Activated naive CD8-positive, alpha-beta T cell treated with anti-CD3 and anti-CD28 coated beads, Interleukin-2, amount 10 ng/mL, durations not matched to agents 7 days and 5 days (primary cell): ENCODE measurements at regions not wholly inside any gene's neighbourhood (a gene's known extent, or its start where the extent isn't known, plus 50 kb on each side); places are given as distances from the start of the nearest gene placed in this dataset.

Experiments
- ATAC-seq: fragments of 150-1000 bp; cut with Tn5 transposase; one replicate; pipeline ENCODE4 v1.10.0; 2021; ENCODE audit warnings: low read depth, moderate library complexity
- POLR2A ChIA-PET: fragments of 350-600 bp; sonication (Branson Sonifier 250); formaldehyde crosslinking; loops from one replicate; lab custom pipeline; 2021; ENCODE audit warnings: antibody characterized with exemption; lab: Charles Lee
- DNase-seq: peaks from one replicate; pipeline ENCODE4 v3.0.0; 2021
- H3K27ac Mint-ChIP-seq: one replicate; pipeline ENCODE4 v1.8.0; 2022; ENCODE audit warnings: mild to moderate bottlenecking, mixed read lengths
- H3K27me3 Mint-ChIP-seq: one replicate; pipeline ENCODE4 v1.8.0; 2022; ENCODE audit warnings: mild to moderate bottlenecking, moderate library complexity, mixed read lengths
- H3K36me3 Mint-ChIP-seq: one replicate; pipeline ENCODE4 v1.8.0; 2021; ENCODE audit warnings: mild to moderate bottlenecking, mixed read lengths
- H3K4me1 Mint-ChIP-seq: one replicate; pipeline ENCODE4 v1.8.0; 2021; ENCODE audit warnings: mixed read lengths
- H3K4me3 Mint-ChIP-seq: one replicate; pipeline ENCODE4 v1.8.0; 2022; ENCODE audit warnings: mild to moderate bottlenecking, moderate library complexity, mixed read lengths
- H3K9me3 Mint-ChIP-seq: one replicate; pipeline ENCODE4 v1.8.0; 2021; ENCODE audit warnings: mixed read lengths

GRCh38 chr4:152176627-152177214 is 359.2 kb downstream of the FBXW7 start:
- POLR2A ChIA-PET = no interaction called here
- Mint-ChIP-seq H3K36me3 (no peaks in the 10 kb centered on the region), H3K4me1 (no peaks in the 10 kb centered on the region), H3K27me3 (peaks cover 6% of the 10 kb centered on the region), H3K9me3 (peaks cover 2% of the 10 kb centered on the region), H3K4me3 (no peak overlapping the region), H3K27ac (no peak overlapping the region)
- DNase-seq (no peak), ATAC-seq (no peak)

DNA sequence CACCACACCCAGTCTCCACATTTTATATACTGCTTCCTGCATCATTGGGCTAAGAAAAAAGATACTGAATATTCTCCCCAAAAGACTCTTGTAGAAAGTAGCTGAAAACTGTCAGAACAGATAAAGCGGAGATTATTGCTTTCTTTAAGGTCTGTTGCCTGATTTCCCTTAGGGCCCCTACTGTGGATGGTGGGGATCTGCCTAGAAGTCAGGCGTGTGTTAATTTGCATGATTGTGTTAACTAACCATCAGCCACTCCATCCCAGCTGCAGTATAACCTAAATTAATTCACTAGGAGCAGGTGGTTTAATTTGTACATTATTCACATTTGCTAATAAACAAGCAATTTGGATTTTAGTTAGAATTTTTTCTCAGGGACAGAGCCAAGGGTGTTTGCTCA is 360.3 kb downstream of the FBXW7 start:
- H3K4me3 Mint-ChIP-seq = no peak overlapping the region
- H3K27me3 Mint-ChIP-seq = peaks cover 6% of the 10 kb centered on the region
- no peaks in the 10 kb centered on the region for H3K9me3 Mint-ChIP-seq
- ATAC-seq (no peak), DNase-seq (no peak)
- no peak overlapping the region for H3K27ac Mint-ChIP-seq
- POLR2A ChIA-PET = no interaction called here
- H3K36me3 Mint-ChIP-seq = no peaks in the 10 kb centered on the region
- H3K4me1 Mint-ChIP-seq = no peaks in the 10 kb centered on the region

- DNase-seq = no peak
- ATAC-seq = no peak
- H3K27me3 Mint-ChIP-seq = peaks cover 4% of the 10 kb centered on the region
- H3K27ac Mint-ChIP-seq = no peak overlapping the region
- H3K9me3 Mint-ChIP-seq = no peaks in the 10 kb centered on the region
- no peak overlapping the region for H3K4me3 Mint-ChIP-seq
- H3K36me3 Mint-ChIP-seq = no peaks in the 10 kb centered on the region
- H3K4me1 Mint-ChIP-seq = no peaks in the 10 kb centered on the region
- POLR2A ChIA-PET = no interaction called here
Measured at GRCh38 chr4:152172146-152172545, 363.7 kb downstream of the FBXW7 start.

- no peaks in the 10 kb centered on the region for H3K4me1 Mint-ChIP-seq
- POLR2A ChIA-PET = no interaction called here
- no peak for DNase-seq
- no peaks in the 10 kb centered on the region for H3K36me3 Mint-ChIP-seq
- H3K9me3 Mint-ChIP-seq = no peaks in the 10 kb centered on the region
- no peak overlapping the region for H3K4me3 Mint-ChIP-seq
- ATAC-seq = no peak
- no peak overlapping the region for H3K27ac Mint-ChIP-seq
- H3K27me3 Mint-ChIP-seq = peaks cover 4% of the 10 kb centered on the region
Measured at GRCh38 chr4:152171556-152171955, 364.3 kb downstream of the FBXW7 start.

- POLR2A ChIA-PET = no interaction called here
- ATAC-seq (no peak), DNase-seq (no peak)
- Mint-ChIP-seq H3K9me3 (peaks cover 1% of the 10 kb centered on the region), H3K36me3 (no peaks in the 10 kb centered on the region), H3K4me3 (no peak overlapping the region), H3K27ac (no peak overlapping the region), H3K4me1 (no peaks in the 10 kb centered on the region), H3K27me3 (peaks cover 4% of the 10 kb centered on the region)
Measured at GRCh38 chr4:152169683-152170082, 366.2 kb downstream of the FBXW7 start.

DNA sequence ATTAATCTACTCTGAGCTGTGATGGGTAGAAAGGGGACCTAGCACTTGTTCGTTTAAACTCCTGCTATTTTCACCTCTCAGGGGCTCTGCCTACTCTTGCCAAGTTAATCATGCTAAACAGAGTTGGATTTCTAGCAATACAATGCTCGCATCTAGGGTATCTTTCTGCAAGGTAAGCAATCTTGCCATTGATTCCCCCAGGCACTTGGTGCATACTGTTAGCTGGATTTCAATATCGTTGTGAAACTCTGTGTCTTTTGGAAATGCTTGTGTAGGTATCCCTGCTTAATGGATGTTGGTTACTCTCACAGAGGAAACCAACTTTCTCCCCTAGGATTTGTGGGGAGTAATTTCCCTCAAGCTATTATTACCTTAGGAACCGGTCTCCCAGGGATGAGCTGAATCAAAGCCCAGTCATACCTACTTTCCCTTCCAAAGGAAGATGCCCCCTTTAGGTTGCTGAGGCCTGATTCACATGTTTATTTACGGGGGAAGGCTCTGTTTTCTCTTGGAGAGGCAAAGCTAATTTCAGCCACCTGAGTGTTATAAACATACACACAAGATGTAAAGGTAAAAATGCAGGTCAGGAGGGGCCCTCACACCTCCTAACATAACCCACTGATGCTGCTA is 366.8 kb downstream of the FBXW7 start:
- Mint-ChIP-seq H3K4me3 (no peak overlapping the region), H3K4me1 (no peaks in the 10 kb centered on the region), H3K36me3 (no peaks in the 10 kb centered on the region), H3K27ac (no peak overlapping the region), H3K27me3 (peaks cover 7% of the 10 kb centered on the region), H3K9me3 (peaks cover 1% of the 10 kb centered on the region)
- POLR2A ChIA-PET = no interaction called here
- ATAC-seq = no peak
- DNase-seq = no peak

DNA sequence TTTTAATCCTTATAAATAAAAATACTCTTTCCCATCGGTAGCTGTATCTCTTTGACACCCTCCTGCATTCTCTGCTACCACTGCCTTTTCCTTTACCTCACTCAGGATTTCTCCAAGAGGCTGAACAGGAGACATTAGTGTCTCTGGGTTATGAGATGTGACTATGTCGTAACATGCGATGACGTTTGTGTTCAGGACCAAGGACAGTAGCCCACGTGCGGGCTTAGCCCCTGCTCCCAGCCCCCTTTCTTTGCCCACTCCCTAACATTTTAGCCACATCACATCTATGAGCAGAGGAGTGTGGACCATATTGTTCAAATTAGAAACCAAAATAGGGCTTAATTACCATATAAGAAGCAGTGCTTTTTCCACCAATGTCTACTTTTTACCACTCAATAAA is 369.3 kb downstream of the FBXW7 start:
- no peaks in the 10 kb centered on the region for H3K4me1 Mint-ChIP-seq
- POLR2A ChIA-PET = no interaction called here
- H3K9me3 Mint-ChIP-seq = peaks cover 1% of the 10 kb centered on the region
- peaks cover 4% of the 10 kb centered on the region for H3K27me3 Mint-ChIP-seq
- no peak overlapping the region for H3K4me3 Mint-ChIP-seq
- no peak overlapping the region for H3K27ac Mint-ChIP-seq
- no peaks in the 10 kb centered on the region for H3K36me3 Mint-ChIP-seq
- no peak for DNase-seq
- ATAC-seq = no peak

- H3K36me3 Mint-ChIP-seq = no peaks in the 10 kb centered on the region
- H3K27ac Mint-ChIP-seq = no peak overlapping the region
- H3K4me1 Mint-ChIP-seq = peaks cover 2% of the 10 kb centered on the region
- no peak for DNase-seq
- no peak for ATAC-seq
- POLR2A ChIA-PET = no interaction called here
- H3K4me3 Mint-ChIP-seq = no peak overlapping the region
- H3K27me3 Mint-ChIP-seq = peaks cover 4% of the 10 kb centered on the region
- H3K9me3 Mint-ChIP-seq = peaks cover 1% of the 10 kb centered on the region
Measured at GRCh38 chr4:152165846-152166245, 370.0 kb downstream of the FBXW7 start.

DNA sequence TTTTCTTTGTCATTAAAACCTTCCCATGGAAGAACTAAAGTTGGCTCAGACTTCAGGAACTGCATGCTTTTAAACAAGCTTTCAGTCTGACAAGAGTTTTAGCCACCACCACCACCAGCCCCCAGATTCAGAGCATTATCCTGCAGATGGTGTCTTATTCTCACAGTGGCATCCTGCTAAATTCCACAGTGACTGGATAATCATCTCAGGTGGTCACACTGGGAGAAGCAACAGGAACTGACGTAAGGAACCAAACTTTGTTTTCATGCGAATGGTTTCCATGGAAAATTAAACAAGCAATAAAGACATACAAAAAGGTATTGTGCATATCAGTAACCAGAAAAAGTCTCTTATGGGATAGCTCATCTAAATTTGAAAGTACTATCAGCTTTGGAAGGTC is 370.7 kb downstream of the FBXW7 start:
- DNase-seq (no peak), ATAC-seq (no peak)
- no peaks in the 10 kb centered on the region for H3K36me3 Mint-ChIP-seq
- H3K27ac Mint-ChIP-seq = no peak overlapping the region
- H3K27me3 Mint-ChIP-seq = peaks cover 4% of the 10 kb centered on the region
- H3K4me1 Mint-ChIP-seq = peaks cover 2% of the 10 kb centered on the region
- H3K9me3 Mint-ChIP-seq = peaks cover 1% of the 10 kb centered on the region
- POLR2A ChIA-PET = no interaction called here
- H3K4me3 Mint-ChIP-seq = no peak overlapping the region

GRCh38 chr4:152164561-152164960 is 371.3 kb downstream of the FBXW7 start:
- H3K27ac Mint-ChIP-seq = no peak overlapping the region
- DNase-seq = no peak
- peaks cover 1% of the 10 kb centered on the region for H3K9me3 Mint-ChIP-seq
- H3K4me3 Mint-ChIP-seq = no peak overlapping the region
- POLR2A ChIA-PET = no interaction called here
- peaks cover 4% of the 10 kb centered on the region for H3K27me3 Mint-ChIP-seq
- peaks cover under 1% of the 10 kb centered on the region for H3K36me3 Mint-ChIP-seq
- peaks cover 2% of the 10 kb centered on the region for H3K4me1 Mint-ChIP-seq
- ATAC-seq = no peak

GRCh38 chr4:152162331-152162697 is 373.6 kb downstream of the FBXW7 start:
- peaks cover 4% of the 10 kb centered on the region for H3K4me1 Mint-ChIP-seq
- no peak overlapping the region for H3K27ac Mint-ChIP-seq
- POLR2A ChIA-PET = no interaction called here
- H3K4me3 Mint-ChIP-seq = no peak overlapping the region
- H3K36me3 Mint-ChIP-seq = peaks cover 2% of the 10 kb centered on the region
- H3K9me3 Mint-ChIP-seq = peaks cover 1% of the 10 kb centered on the region
- peaks cover 6% of the 10 kb centered on the region for H3K27me3 Mint-ChIP-seq
- DNase-seq = no peak
- no peak for ATAC-seq

DNA sequence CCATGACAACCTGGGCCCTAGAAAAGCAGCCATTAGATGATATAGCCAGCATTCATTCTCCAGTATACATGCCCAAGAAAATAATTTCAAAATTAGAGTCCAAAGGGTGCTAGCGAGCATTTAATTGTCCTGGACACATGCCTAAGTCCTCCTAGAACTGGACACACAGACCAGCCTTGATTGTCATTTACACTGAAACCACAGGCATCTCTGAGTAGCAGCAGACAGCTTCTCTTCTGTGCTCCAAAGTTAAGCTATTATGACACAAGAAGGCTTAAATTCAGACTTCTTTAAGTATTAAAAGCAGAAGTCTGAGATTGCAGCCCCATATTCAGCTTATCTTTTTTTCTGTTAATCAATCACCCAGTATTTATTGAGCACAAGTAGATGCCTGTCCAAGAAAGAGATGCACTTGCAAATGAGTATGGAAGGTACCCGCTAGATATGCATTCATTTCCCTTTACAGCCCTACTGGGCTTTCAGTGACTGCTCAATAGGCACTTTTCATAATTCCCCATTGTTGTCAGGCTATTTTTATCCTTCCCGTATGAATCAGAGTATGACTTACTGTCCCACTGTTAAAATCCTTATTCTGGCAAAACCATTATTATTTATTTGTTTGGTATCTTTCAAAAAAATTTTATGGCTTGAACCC is 374.1 kb downstream of the FBXW7 start:
- Mint-ChIP-seq H3K27me3 (peaks cover 6% of the 10 kb centered on the region), H3K9me3 (peaks cover 1% of the 10 kb centered on the region), H3K27ac (no peak overlapping the region), H3K36me3 (peaks cover 2% of the 10 kb centered on the region), H3K4me3 (no peak overlapping the region), H3K4me1 (peaks cover 4% of the 10 kb centered on the region)
- no peak for ATAC-seq
- POLR2A ChIA-PET = no interaction called here
- no peak for DNase-seq

DNA sequence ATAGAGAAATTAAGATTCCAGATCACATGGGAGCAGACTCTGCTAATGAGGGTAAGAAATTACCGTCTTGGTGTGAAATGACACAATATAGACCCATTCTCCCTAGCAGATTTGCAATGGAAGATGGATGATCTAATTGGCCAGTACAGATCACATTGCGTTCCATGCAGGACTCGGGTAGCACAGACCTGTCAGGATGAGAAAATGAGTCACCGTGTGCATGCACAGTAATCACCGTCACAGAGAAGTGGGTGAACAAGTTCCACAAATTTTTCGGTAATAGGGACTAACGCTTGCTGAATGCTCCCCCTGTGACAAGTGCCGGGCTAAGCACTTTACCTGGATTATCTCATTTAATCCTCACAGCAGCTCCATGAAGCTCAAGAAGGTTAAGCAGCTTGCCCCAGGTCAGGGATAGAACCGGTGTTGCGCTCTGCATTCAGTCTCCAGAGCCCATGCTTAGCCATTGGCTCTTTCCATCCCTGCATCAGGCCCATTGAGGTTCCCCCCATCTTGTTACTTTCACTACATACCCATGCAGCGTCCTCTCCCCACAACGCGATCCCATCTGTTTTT is 375.6 kb downstream of the FBXW7 start:
- no peak overlapping the region for H3K4me3 Mint-ChIP-seq
- ATAC-seq (no peak), DNase-seq (no peak)
- POLR2A ChIA-PET = no interaction called here
- H3K36me3 Mint-ChIP-seq = peaks cover 2% of the 10 kb centered on the region
- no peak overlapping the region for H3K27ac Mint-ChIP-seq
- H3K27me3 Mint-ChIP-seq = peaks cover 6% of the 10 kb centered on the region
- H3K4me1 Mint-ChIP-seq = peaks cover 4% of the 10 kb centered on the region
- no peaks in the 10 kb centered on the region for H3K9me3 Mint-ChIP-seq

DNA sequence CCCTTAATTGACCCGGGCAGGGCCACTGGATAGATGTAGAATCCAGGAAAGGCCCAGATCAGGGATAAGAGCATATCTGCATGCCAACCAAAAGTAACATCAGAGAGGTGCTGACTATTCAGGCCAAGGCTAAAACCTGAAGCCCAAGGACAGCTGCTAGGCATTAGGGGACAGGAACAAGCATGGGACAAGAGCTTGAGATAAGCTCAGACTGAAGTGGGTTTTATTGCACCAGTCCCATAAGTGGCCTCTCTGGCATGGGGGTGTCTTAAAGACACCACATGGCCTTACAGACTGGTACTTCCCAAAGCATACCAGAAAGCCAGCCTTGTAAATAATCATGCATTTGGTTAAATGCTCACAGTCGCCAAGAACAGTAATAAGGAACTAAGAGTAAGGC is 376.1 kb downstream of the FBXW7 start:
- Mint-ChIP-seq H3K9me3 (peaks cover 3% of the 10 kb centered on the region), H3K36me3 (peaks cover 3% of the 10 kb centered on the region), H3K27me3 (peaks cover 6% of the 10 kb centered on the region), H3K4me1 (peaks cover 9% of the 10 kb centered on the region), H3K27ac (no peak overlapping the region), H3K4me3 (no peak overlapping the region)
- POLR2A ChIA-PET = no interaction called here
- ATAC-seq (no peak), DNase-seq (no peak)
